GM23248 (cell line): ENCODE measurements at regions not wholly inside any gene's neighbourhood (a gene's known extent, or its start where the extent isn't known, plus 50 kb on each side); places are given as distances from the start of the nearest gene placed in this dataset.
"Not testable (repeated sequence)": the region's sequence is repeated elsewhere in the genome, so short reads cannot be mapped to it uniquely, and the experiment has no call there.

ENCODE experiments used
- EZH2 ChIP-seq: fragments of 200-600 bp; sonication (generic); IDR thresholded peaks from 2 replicates; pipeline ENCODE4 v1.6.1; 2018; ENCODE audit warnings: antibody characterized with exemption, mild to moderate bottlenecking; ENCODE audit not compliant: insufficient read depth, poor library complexity, severe bottlenecking
- EZH2phosphoT487 ChIP-seq: fragments of 200-600 bp; sonication (generic); IDR thresholded peaks from 2 replicates; pipeline ENCODE4 v1.6.1; 2018; ENCODE audit warnings: antibody characterized with exemption, moderate library complexity, mild to moderate bottlenecking, low read depth; ENCODE audit not compliant: insufficient read depth

DNA sequence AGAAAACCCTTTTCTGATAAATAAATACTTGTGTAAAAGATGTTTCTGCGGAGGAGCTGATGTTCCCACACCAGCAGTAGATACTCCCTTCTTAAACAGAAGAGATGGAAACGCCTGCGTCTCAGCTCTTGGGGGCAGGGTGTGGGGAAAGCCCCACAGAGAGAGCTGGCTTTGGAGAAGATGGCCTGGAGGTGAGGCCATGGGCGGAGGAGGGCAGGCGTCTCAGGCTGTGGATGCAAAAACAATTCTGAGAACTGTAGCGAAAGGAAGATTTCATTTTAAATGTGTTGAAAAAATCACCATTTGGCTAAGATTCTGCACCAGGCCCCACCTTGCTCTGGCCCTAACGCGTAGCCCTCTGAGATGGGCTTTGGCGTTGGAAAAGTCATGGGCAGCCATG is 201.0 kb downstream of the LAT start:
- TF ChIP-seq EZH2, EZH2phosphoT487: not testable (repeated sequence)
